ENCODE measurements at regions not wholly inside any gene's neighbourhood (a gene's known extent, or its start where the extent isn't known, plus 50 kb on each side); places are given as distances from the start of the nearest gene placed in this dataset.

DNA sequence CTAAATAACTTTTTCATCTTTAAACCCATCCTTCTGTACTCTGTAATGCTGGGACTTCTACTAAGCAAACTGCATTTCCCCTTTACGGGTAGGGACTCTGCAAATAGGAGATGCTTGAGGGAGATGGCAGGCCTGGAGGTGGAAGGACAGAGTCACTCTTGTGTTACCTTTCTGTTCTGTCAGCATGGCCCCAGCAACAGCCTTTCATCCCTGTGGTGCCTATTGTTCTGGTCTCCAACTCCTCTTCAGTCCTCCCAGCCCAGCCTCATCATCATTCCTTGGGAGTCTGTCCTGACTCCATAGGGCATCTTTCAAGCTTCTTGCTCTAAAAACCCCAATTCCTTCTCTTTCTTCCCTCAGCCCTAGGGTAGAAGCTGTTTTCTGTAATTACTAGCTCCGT, 230.0 kb downstream of the SNX13 start:
- 40 to 83% methylated on average over 1 of the region's 2 CpGs for WGBS, 2 experiments (ENCODE audit: insufficient coverage in 2 of 2)
- Histone ChIP-seq H3K4me3 (ENCODE audit: extremely low read depth, insufficient read depth, low read length, poor library complexity, severe bottlenecking) (no peak overlapping the region), H3K27ac (ENCODE audit: low read depth, low read length, severe bottlenecking) (no peak overlapping the region), H3K4me1 (ENCODE audit: control insufficient read depth, insufficient read depth, low read length, poor library complexity, severe bottlenecking) (no peaks in the 10 kb centered on the region), H3K36me3 (ENCODE audit: control insufficient read depth, insufficient read depth, low read length) (no peaks in the 10 kb centered on the region), H3K9me3 (ENCODE audit: control insufficient read depth, low read length) (no peaks in the 10 kb centered on the region)

DNA sequence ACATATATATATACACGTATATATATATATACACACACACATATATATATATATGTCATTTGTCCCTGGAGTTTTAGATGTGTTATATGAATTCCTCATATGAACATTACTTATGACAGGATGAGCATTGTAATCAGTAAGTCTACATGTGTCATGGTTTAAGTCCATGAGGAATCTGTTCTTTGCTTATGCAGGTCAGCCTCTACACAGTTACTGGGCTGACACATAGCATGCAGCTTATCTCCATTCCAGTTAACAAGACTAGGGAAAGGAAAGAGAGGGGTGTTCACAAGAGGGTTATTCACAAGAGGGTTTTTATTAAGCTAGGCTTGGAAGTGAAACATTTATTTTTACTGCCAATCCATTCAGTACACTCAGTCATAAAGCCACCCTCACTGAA, 226.7 kb downstream of the SNX13 start:
- no CpG with 5 or more reads among the region's 1 CpG for WGBS, 2 experiments (ENCODE audit: insufficient coverage in 2 of 2)
- Histone ChIP-seq H3K27ac (ENCODE audit: low read depth, low read length, severe bottlenecking) (no peak overlapping the region), H3K4me1 (ENCODE audit: control insufficient read depth, insufficient read depth, low read length, poor library complexity, severe bottlenecking) (no peaks in the 10 kb centered on the region), H3K36me3 (ENCODE audit: control insufficient read depth, insufficient read depth, low read length) (no peaks in the 10 kb centered on the region), H3K9me3 (ENCODE audit: control insufficient read depth, low read length) (no peaks in the 10 kb centered on the region), H3K4me3 (ENCODE audit: extremely low read depth, insufficient read depth, low read length, poor library complexity, severe bottlenecking) (no peak overlapping the region)

DNA sequence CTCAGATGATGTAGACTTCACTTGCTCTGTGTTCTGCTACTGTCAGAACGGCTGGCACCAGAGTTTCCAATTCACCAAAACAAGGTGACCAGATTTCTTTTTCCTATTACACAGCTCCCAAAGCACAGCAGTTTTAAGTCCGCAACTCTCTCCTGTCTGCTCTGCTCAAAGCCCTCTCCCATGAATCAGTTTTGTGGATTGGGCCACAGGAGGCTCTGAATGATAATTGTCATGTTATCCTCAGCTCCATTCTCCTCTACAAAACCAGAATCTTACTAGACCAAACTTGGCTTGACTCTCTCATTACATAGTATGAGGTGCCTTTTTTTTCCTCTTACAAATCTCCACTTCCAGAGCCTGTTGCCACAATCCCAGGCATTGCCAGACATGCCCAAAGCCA, 223.5 kb downstream of the SNX13 start:
- Histone ChIP-seq H3K36me3 (ENCODE audit: control insufficient read depth, insufficient read depth, low read length) (no peaks in the 10 kb centered on the region), H3K4me1 (ENCODE audit: control insufficient read depth, insufficient read depth, low read length, poor library complexity, severe bottlenecking) (no peaks in the 10 kb centered on the region), H3K27ac (ENCODE audit: low read depth, low read length, severe bottlenecking) (no peak overlapping the region), H3K4me3 (ENCODE audit: extremely low read depth, insufficient read depth, low read length, poor library complexity, severe bottlenecking) (no peak overlapping the region), H3K9me3 (ENCODE audit: control insufficient read depth, low read length) (no peaks in the 10 kb centered on the region)
- 60 to 88% methylated on average over 1 of the region's 2 CpGs for WGBS, 2 experiments (ENCODE audit: insufficient coverage in 2 of 2)

DNA sequence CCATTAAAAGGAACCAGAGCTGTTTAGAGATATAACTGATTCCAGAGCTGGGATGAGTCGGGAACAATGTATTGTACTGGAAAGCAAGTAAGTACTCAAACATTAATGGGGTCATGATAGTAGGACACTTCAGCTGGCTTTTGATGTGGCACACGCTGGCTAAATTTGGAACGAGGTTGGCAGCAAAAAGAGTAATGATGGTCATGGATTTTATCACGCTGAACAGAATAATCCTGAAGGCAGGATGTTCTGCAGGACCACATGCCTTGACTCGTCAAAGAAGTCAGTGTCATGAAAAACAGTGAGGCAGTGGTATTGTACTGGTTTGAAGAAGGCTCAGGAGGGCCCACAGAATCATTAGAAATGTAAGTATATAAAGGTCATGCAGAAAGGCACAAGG, 220.3 kb downstream of the SNX13 start:
- no peaks in the 10 kb centered on the region for H3K9me3 ChIP-seq (ENCODE audit: control insufficient read depth, low read length)
- no peak overlapping the region for H3K27ac ChIP-seq (ENCODE audit: low read depth, low read length, severe bottlenecking)
- WGBS, 2 experiments (ENCODE audit: insufficient coverage in 2 of 2), result 91 to 96% methylated on average over 5 of the region's 5 CpGs
- H3K4me1 ChIP-seq (ENCODE audit: control insufficient read depth, insufficient read depth, low read length, poor library complexity, severe bottlenecking), result no peaks in the 10 kb centered on the region
- no peak overlapping the region for H3K4me3 ChIP-seq (ENCODE audit: extremely low read depth, insufficient read depth, low read length, poor library complexity, severe bottlenecking)
- H3K36me3 ChIP-seq (ENCODE audit: control insufficient read depth, insufficient read depth, low read length), result no peaks in the 10 kb centered on the region

DNA sequence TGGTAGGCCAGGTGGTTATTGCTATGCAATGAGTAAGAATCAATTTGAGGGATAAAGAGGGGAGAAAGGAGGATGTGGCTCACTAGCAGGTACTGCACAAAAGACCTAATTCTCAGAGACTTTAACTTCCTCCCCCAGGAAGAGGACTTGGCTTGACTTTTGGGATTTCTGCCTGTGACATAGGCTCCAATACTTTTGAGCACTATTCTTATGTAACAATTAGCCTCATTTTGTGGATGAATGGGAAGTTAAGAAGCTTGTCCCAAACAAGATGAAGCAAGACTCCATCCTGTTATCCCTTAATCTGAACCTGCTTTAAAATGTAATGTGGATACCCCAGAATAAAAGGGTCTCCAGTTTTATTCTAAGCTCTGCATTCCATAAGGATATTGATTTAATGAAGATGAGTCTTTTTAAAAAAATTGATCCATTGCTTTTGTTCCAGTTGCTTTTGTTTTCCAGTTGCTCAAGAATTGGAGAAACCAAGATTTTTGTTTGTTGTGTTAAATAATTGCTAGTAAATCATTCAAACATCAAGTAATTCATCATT, 218.5 kb downstream of the SNX13 start:
- Histone ChIP-seq H3K9me3 (ENCODE audit: control insufficient read depth, low read length) (no peaks in the 10 kb centered on the region), H3K36me3 (ENCODE audit: control insufficient read depth, insufficient read depth, low read length) (no peaks in the 10 kb centered on the region), H3K4me3 (ENCODE audit: extremely low read depth, insufficient read depth, low read length, poor library complexity, severe bottlenecking) (no peak overlapping the region), H3K27ac (ENCODE audit: low read depth, low read length, severe bottlenecking) (no peak overlapping the region), H3K4me1 (ENCODE audit: control insufficient read depth, insufficient read depth, low read length, poor library complexity, severe bottlenecking) (no peaks in the 10 kb centered on the region)

DNA sequence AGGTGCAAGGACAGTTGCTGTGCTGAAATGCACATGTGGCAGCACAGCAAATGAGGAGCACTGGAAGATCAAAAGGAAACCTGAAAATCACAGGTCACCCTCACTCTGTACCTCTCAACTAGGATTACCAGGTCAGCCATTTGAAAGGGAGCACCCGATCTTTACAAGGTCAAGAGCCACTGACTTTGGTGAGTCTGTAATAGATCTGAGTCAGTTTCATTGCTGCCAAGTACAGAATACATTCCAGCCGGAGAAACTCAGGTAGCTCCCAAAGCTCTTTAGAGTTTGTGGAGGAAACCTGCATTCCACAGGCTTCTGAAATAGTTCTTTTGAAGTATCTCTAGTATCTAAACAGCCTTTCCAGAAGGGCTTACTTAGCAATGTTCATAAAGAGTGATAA, 217.5 kb downstream of the SNX13 start:
- 67 to 100% methylated on average over 1 of the region's 2 CpGs for WGBS, 2 experiments (ENCODE audit: insufficient coverage in 2 of 2)
- H3K27ac ChIP-seq (ENCODE audit: low read depth, low read length, severe bottlenecking), result no peak overlapping the region
- H3K4me3 ChIP-seq (ENCODE audit: extremely low read depth, insufficient read depth, low read length, poor library complexity, severe bottlenecking), result no peak overlapping the region
- no peaks in the 10 kb centered on the region for H3K9me3 ChIP-seq (ENCODE audit: control insufficient read depth, low read length)
- no peaks in the 10 kb centered on the region for H3K4me1 ChIP-seq (ENCODE audit: control insufficient read depth, insufficient read depth, low read length, poor library complexity, severe bottlenecking)
- H3K36me3 ChIP-seq (ENCODE audit: control insufficient read depth, insufficient read depth, low read length), result no peaks in the 10 kb centered on the region

DNA sequence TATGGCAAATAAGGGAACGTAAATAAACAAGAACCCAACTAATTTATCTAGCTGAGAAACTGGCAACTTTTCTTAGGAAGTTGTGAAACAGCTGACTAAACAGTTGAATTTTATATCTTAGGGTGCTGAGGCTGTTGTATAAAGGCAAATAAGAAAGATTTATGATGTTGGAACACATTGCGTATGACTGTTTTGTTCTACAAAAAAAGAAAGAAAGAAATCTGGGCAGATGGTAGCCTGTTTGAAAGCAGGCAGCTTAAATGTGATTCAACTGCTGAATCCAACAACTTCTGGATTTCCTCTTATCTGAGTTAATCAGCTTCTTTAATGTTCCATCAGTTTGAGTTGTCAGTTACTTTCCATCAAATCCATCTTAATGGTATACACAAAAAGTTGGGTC, 214.5 kb downstream of the SNX13 start:
- no peak overlapping the region for H3K27ac ChIP-seq (ENCODE audit: low read depth, low read length, severe bottlenecking)
- no peaks in the 10 kb centered on the region for H3K4me1 ChIP-seq (ENCODE audit: control insufficient read depth, insufficient read depth, low read length, poor library complexity, severe bottlenecking)
- H3K9me3 ChIP-seq (ENCODE audit: control insufficient read depth, low read length), result no peaks in the 10 kb centered on the region
- no peak overlapping the region for H3K4me3 ChIP-seq (ENCODE audit: extremely low read depth, insufficient read depth, low read length, poor library complexity, severe bottlenecking)
- 83 to 100% methylated on average over 1 of the region's 2 CpGs for WGBS, 2 experiments (ENCODE audit: insufficient coverage in 2 of 2)
- no peaks in the 10 kb centered on the region for H3K36me3 ChIP-seq (ENCODE audit: control insufficient read depth, insufficient read depth, low read length)

DNA sequence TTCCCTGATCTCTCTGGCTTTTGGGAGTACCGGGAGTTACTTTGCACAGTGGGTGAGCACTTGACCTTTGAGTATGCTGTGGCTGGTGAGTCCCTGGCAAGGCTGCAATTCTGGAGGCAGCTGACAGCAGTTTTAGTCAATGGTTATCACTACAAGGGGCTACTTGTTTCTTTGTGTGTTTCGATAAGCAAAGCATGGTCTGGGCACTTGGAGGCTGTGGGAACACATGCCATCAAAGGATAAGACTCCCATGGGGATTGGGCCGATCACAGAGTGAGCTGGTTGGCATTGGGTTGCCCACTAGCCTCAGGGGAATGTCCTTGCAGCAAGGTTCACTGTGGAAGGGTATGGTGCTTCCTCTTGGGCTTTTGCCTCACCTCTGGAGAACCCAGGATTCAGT, 208.2 kb downstream of the SNX13 start:
- H3K27ac ChIP-seq (ENCODE audit: low read depth, low read length, severe bottlenecking), result no peak overlapping the region
- no peak overlapping the region for H3K4me3 ChIP-seq (ENCODE audit: extremely low read depth, insufficient read depth, low read length, poor library complexity, severe bottlenecking)
- H3K9me3 ChIP-seq (ENCODE audit: control insufficient read depth, low read length), result peaks cover 6% of the 10 kb centered on the region
- H3K36me3 ChIP-seq (ENCODE audit: control insufficient read depth, insufficient read depth, low read length), result no peaks in the 10 kb centered on the region
- H3K4me1 ChIP-seq (ENCODE audit: control insufficient read depth, insufficient read depth, low read length, poor library complexity, severe bottlenecking), result no peaks in the 10 kb centered on the region
- WGBS, 2 experiments (ENCODE audit: insufficient coverage in 2 of 2), result 86 to 88% methylated on average over 3 of the region's 3 CpGs
